ENCODE measurements at regions not wholly inside any gene's neighbourhood (a gene's known extent, or its start where the extent isn't known, plus 50 kb on each side); places are given as distances from the start of the nearest gene placed in this dataset.

DNA sequence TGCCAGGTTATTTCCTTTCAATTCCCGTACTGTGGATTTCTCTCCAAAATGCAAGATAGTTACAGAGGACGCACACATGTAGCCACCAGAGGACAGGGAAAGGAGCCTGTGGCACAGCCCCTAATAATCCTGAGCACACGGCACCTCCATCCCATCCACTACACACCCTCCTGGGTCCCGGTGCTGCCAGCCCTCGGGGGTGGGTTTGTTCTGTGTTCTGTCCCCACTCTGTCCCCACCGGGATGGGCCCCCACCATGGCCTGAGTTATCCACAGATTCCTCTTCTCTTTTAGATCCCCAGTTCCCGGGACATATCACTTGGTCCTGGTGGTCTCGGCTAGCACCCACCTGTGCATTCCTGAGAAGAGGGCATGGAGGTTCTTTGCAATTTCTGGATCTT, 196.9 kb upstream of the PPP2R2D start:
- TF ChIP-seq GABPA (IDR thresholded peaks at IDR 0.05; ENCODE audit: low read depth, low read length) (no peak), GABPA (CRISPR knock-in tag; IDR thresholded peaks at IDR 0.05; ENCODE audit: low read depth) (no peak), USF2 (IDR thresholded peaks at IDR 0.05; ENCODE audit: low read depth, low read length) (no peak), USF2 (CRISPR knock-in tag; IDR thresholded peaks at IDR 0.05; ENCODE audit: borderline replicate concordance) (no peak), EZH2 (conservative IDR thresholded peaks at IDR 0.05; ENCODE audit: low read depth, low read length) (no peak), POLR2AphosphoS5 (IDR thresholded peaks at IDR 0.05; ENCODE audit: low read depth, low read length) (no peak), SMAD1 (CRISPR knock-in tag; IDR thresholded peaks at IDR 0.05; ENCODE audit: borderline replicate concordance, low read depth) (no peak), ZBTB44 (CRISPR knock-in tag; IDR thresholded peaks at IDR 0.05) (no peak), POLR2A (IDR thresholded peaks at IDR 0.05; ENCODE audit: insufficient read depth in 1 of 2, low read depth in 2 of 2, low read length in 2 of 2) (no peak), NFIB (CRISPR knock-in tag; IDR thresholded peaks at IDR 0.05; ENCODE audit: borderline replicate concordance) (no peak)
- TF ChIP-seq, protein P1, sequence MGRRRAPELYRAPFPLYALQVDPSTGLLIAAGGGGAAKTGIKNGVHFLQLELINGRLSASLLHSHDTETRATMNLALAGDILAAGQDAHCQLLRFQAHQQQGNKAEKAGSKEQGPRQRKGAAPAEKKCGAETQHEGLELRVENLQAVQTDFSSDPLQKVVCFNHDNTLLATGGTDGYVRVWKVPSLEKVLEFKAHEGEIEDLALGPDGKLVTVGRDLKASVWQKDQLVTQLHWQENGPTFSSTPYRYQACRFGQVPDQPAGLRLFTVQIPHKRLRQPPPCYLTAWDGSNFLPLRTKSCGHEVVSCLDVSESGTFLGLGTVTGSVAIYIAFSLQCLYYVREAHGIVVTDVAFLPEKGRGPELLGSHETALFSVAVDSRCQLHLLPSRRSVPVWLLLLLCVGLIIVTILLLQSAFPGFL (CRISPR knock-in tag; IDR thresholded peaks at IDR 0.05) = no peak
- TF ChIP-seq, protein P2, sequence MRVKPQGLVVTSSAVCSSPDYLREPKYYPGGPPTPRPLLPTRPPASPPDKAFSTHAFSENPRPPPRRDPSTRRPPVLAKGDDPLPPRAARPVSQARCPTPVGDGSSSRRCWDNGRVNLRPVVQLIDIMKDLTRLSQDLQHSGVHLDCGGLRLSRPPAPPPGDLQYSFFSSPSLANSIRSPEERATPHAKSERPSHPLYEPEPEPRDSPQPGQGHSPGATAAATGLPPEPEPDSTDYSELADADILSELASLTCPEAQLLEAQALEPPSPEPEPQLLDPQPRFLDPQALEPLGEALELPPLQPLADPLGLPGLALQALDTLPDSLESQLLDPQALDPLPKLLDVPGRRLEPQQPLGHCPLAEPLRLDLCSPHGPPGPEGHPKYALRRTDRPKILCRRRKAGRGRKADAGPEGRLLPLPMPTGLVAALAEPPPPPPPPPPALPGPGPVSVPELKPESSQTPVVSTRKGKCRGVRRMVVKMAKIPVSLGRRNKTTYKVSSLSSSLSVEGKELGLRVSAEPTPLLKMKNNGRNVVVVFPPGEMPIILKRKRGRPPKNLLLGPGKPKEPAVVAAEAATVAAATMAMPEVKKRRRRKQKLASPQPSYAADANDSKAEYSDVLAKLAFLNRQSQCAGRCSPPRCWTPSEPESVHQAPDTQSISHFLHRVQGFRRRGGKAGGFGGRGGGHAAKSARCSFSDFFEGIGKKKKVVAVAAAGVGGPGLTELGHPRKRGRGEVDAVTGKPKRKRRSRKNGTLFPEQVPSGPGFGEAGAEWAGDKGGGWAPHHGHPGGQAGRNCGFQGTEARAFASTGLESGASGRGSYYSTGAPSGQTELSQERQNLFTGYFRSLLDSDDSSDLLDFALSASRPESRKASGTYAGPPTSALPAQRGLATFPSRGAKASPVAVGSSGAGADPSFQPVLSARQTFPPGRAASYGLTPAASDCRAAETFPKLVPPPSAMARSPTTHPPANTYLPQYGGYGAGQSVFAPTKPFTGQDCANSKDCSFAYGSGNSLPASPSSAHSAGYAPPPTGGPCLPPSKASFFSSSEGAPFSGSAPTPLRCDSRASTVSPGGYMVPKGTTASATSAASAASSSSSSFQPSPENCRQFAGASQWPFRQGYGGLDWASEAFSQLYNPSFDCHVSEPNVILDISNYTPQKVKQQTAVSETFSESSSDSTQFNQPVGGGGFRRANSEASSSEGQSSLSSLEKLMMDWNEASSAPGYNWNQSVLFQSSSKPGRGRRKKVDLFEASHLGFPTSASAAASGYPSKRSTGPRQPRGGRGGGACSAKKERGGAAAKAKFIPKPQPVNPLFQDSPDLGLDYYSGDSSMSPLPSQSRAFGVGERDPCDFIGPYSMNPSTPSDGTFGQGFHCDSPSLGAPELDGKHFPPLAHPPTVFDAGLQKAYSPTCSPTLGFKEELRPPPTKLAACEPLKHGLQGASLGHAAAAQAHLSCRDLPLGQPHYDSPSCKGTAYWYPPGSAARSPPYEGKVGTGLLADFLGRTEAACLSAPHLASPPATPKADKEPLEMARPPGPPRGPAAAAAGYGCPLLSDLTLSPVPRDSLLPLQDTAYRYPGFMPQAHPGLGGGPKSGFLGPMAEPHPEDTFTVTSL (CRISPR knock-in tag; IDR thresholded peaks at IDR 0.05; ENCODE audit: borderline replicate concordance) = no peak
- TF ChIP-seq, protein P3, sequence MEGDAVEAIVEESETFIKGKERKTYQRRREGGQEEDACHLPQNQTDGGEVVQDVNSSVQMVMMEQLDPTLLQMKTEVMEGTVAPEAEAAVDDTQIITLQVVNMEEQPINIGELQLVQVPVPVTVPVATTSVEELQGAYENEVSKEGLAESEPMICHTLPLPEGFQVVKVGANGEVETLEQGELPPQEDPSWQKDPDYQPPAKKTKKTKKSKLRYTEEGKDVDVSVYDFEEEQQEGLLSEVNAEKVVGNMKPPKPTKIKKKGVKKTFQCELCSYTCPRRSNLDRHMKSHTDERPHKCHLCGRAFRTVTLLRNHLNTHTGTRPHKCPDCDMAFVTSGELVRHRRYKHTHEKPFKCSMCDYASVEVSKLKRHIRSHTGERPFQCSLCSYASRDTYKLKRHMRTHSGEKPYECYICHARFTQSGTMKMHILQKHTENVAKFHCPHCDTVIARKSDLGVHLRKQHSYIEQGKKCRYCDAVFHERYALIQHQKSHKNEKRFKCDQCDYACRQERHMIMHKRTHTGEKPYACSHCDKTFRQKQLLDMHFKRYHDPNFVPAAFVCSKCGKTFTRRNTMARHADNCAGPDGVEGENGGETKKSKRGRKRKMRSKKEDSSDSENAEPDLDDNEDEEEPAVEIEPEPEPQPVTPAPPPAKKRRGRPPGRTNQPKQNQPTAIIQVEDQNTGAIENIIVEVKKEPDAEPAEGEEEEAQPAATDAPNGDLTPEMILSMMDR (CRISPR knock-in tag; IDR thresholded peaks at IDR 0.05) = no peak
- TF ChIP-seq, protein P4, sequence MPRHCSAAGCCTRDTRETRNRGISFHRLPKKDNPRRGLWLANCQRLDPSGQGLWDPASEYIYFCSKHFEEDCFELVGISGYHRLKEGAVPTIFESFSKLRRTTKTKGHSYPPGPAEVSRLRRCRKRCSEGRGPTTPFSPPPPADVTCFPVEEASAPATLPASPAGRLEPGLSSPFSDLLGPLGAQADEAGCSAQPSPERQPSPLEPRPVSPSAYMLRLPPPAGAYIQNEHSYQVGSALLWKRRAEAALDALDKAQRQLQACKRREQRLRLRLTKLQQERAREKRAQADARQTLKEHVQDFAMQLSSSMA (CRISPR knock-in tag; IDR thresholded peaks at IDR 0.05) = no peak
